K562 (cell line): ENCODE measurements at regions not wholly inside any gene's neighbourhood (a gene's known extent, or its start where the extent isn't known, plus 50 kb on each side); places are given as distances from the start of the nearest gene placed in this dataset.

ENCODE experiments used
- ATAC-seq: fragments of 200-7000 bp; cut with Tn5 transposase; 3 replicates; pipeline ENCODE4 v1.9.1; 2020; ENCODE audit warnings: moderate library complexity
- BruUV-seq: library from RNA; stranded (reverse); fragments of 400-500 nt; replicated peaks from 2 replicates; lab custom pipeline; 2021; lab: Mats Ljungman, UMichigan
- CTCF ChIA-PET: fragments of 300-600 bp; formaldehyde crosslinking; extraction: SDS; loops from one replicate; lab custom pipeline; 2021; ENCODE audit warnings: low intra/inter-chr PET ratio; lab: Yijun Ruan, JAX
- POLR2A ChIA-PET: fragments of 300-600, 350-650 bp; sonication (Branson Sonifier 250); formaldehyde crosslinking; extraction: SDS; loops from one replicate; lab custom pipeline; 2021; ENCODE audit warnings: antibody characterized with exemption, inconsistent platforms; lab: Yijun Ruan, JAX
- DNase-seq, 4 experiments: peaks; one replicate each; pipeline versions ENCODE4 v3.0.0 to v3.0.0-alpha.2; 2011 to 2018; ENCODE audit warnings: low spot score in 3 of 4, mixed read lengths in 3 of 4; ENCODE audit errors: extremely low read depth in 1 of 4
- FAIRE-seq: peaks from 2 replicates; lab custom pipeline; 2011; peaks lifted over from hg19 to GRCh38; lab: Jason Lieb, UNC
- H2AFZ ChIP-seq: 2 replicates; pipeline ENCODE4 v1.6.0; 2011; ENCODE audit warnings: low read depth, low read length, control low read depth, inconsistent platforms
- H3K27ac ChIP-seq: fragments of 200-600 bp; 3 replicates; pipeline ENCODE4 v1.8.0; 2011; ENCODE audit warnings: low read depth, mild to moderate bottlenecking, control low read depth, inconsistent platforms, low read length, moderate library complexity, mixed read lengths; ENCODE audit errors: extremely low read depth
- H3K27me3 ChIP-seq, 2 experiments: fragments of 300-600 bp in 1 of 2; 2 replicates in 1 of 2; 3 replicates in 1 of 2; pipeline versions ENCODE4 v1.6.0 to v1.8.0; 2011; ENCODE audit warnings: inconsistent platforms in 2 of 2, low read length in 2 of 2, mild to moderate bottlenecking in 1 of 2, mixed read lengths in 1 of 2, moderate library complexity in 1 of 2; ENCODE audit not compliant: control insufficient read depth in 2 of 2, insufficient read depth in 2 of 2
- H3K36me3 ChIP-seq: fragments of 300-600 bp; 3 replicates; pipeline ENCODE4 v1.8.0; 2011; ENCODE audit warnings: mild to moderate bottlenecking, low read length, inconsistent platforms; ENCODE audit not compliant: control insufficient read depth, insufficient read depth
- H3K4me1 ChIP-seq, 2 experiments: fragments of 200-600 bp in 1 of 2; replicated peaks in 1 of 2; 2 replicates in 1 of 2; 3 replicates in 1 of 2; pipeline versions ENCODE4 v1.5.1 to v1.8.0; 2011; ENCODE audit warnings: inconsistent platforms in 2 of 2, low read length in 2 of 2, mild to moderate bottlenecking in 1 of 2, mixed read lengths in 1 of 2, moderate library complexity in 1 of 2; ENCODE audit not compliant: control insufficient read depth in 2 of 2, insufficient read depth in 2 of 2
- H3K4me2 ChIP-seq: 2 replicates; pipeline ENCODE4 v1.6.1; 2011; ENCODE audit warnings: low read length, control low read depth, inconsistent platforms, mixed read lengths; ENCODE audit not compliant: insufficient read depth
- H3K4me3 ChIP-seq: fragments of 200-600 bp; sonication (generic), shearing (Covaris generic); 2 replicates; pipeline ENCODE4 v1.5.1; 2016; ENCODE audit warnings: control low read depth, inconsistent platforms
- H3K79me2 ChIP-seq: fragments of 200-600 bp; 3 replicates; pipeline ENCODE4 v1.8.0; 2011; ENCODE audit warnings: low read length, inconsistent platforms; ENCODE audit not compliant: control insufficient read depth, insufficient read depth
- H3K9ac ChIP-seq, 2 experiments: 2 replicates each; pipeline versions ENCODE4 v1.6.0 to v1.6.1; 2011; ENCODE audit warnings: low read depth in 2 of 2, low read length in 2 of 2, control low read depth in 1 of 2, inconsistent platforms in 1 of 2, mild to moderate bottlenecking in 1 of 2, mixed read lengths in 1 of 2; ENCODE audit not compliant: insufficient read depth in 1 of 2
- H3K9me1 ChIP-seq: one replicate; pipeline ENCODE4 v1.6.0; 2011; ENCODE audit warnings: inconsistent platforms, mild to moderate bottlenecking, low read length, moderate library complexity; ENCODE audit not compliant: control insufficient read depth, insufficient read depth
- H3K9me3 ChIP-seq: replicated peaks from 2 replicates; pipeline ENCODE4 v1.5.1; 2011; ENCODE audit warnings: low read depth, low read length, inconsistent platforms; ENCODE audit not compliant: control insufficient read depth, insufficient read depth
- H4K20me1 ChIP-seq: replicated peaks from 2 replicates; pipeline ENCODE4 v1.6.1; 2011; ENCODE audit warnings: low read length, inconsistent platforms, mixed read lengths; ENCODE audit not compliant: control insufficient read depth, insufficient read depth
- BRD4 ChIP-seq: fragments of 200-600 bp; sonication (generic); IDR thresholded peaks from 2 replicates; pipeline ENCODE4 v1.6.1; 2017; ENCODE audit warnings: inconsistent platforms
- HMG20B ChIP-seq: fragments of 250-450 bp; sonication (Bioruptor Pico); IDR thresholded peaks from 2 replicates; pipeline ENCODE4 v1.5.0; 2021; ENCODE audit warnings: mild to moderate bottlenecking
- PCBP1 ChIP-seq: fragments of 200-400 bp; formaldehyde crosslinking; IDR thresholded peaks from 2 replicates; pipeline ENCODE4 v1.6.1; 2018; ENCODE audit warnings: mild to moderate bottlenecking, low read depth, low read length; ENCODE audit not compliant: poor library complexity, severe bottlenecking
- SMAD2 ChIP-seq: fragments of 150-350 bp; IDR thresholded peaks from 2 replicates; pipeline ENCODE4 v1.6.1; 2014; ENCODE audit warnings: low read depth, mild to moderate bottlenecking, low read length
- SMARCC2 ChIP-seq: fragments of 450-650 bp; IDR thresholded peaks from 2 replicates; pipeline ENCODE4 v1.6.1; 2017; ENCODE audit warnings: antibody characterized with exemption, moderate library complexity, mild to moderate bottlenecking, low read depth
- SRSF9 ChIP-seq: fragments of 200-400 bp; formaldehyde crosslinking; IDR thresholded peaks from 2 replicates; pipeline ENCODE4 v1.6.1; 2017; ENCODE audit warnings: low read depth, low read length, borderline replicate concordance
- TAF15 ChIP-seq: fragments of 200-400 bp; formaldehyde crosslinking; IDR thresholded peaks from 2 replicates; pipeline ENCODE4 v1.6.1; 2017; ENCODE audit warnings: mild to moderate bottlenecking, low read depth, low read length, moderate library complexity
- ZNF668 ChIP-seq: fragments of 250-450 bp; sonication (Bioruptor Pico); IDR thresholded peaks from 2 replicates; pipeline ENCODE4 v1.8.0; 2022; ENCODE audit warnings: mild to moderate bottlenecking, inconsistent platforms
- ZNF75A ChIP-seq: fragments of 450-650 bp; formaldehyde crosslinking; IDR thresholded peaks from 2 replicates; pipeline ENCODE4 v1.4.0; 2020; ENCODE audit warnings: mild to moderate bottlenecking
- ZNF764 ChIP-seq: fragments of 250-450 bp; sonication (Bioruptor Pico); IDR thresholded peaks from 2 replicates; pipeline ENCODE4 v1.4.0; 2020; ENCODE audit warnings: low read depth, mild to moderate bottlenecking, moderate library complexity
- WGBS: fragments of 100-300 bp; shearing (Covaris generic); methylation state at CpG from one replicate; pipeline ENCODE4 v1.1.6; 2016; ENCODE audit warnings: low coverage, mixed read lengths; ENCODE audit not compliant: insufficient coverage; ENCODE audit errors: missing lambda C conversion rate; 5-methylcytosine and 5-hydroxymethylcytosine counted together
- in situ Hi-C: fragments of 300-500 bp; cut with MboI; formaldehyde crosslinking; loops from 4 replicates; pipeline ENCODE4 v1.15.0; 2018; ENCODE audit warnings: inconsistent platforms, mixed read lengths
- intact Hi-C: fragments of 100-400 bp; cut with micrococcal nuclease; formaldehyde crosslinking; loops from 2 replicates; pipeline ENCODE4 v1.14.2; 2022

GRCh38 chrY:19016990-19017389, 243.5 kb upstream of the HSFY2 start:
- ATAC-seq (no peak), FAIRE-seq (no peak), DNase-seq (no peak)
- Histone ChIP-seq H3K4me2 (no peak overlapping the region), H3K9ac (no peak overlapping the region), H3K9me3 (no peaks in the 10 kb centered on the region), H3K36me3 (no peaks in the 10 kb centered on the region), H3K27me3 (no peaks in the 10 kb centered on the region), H3K4me1 (no peaks in the 10 kb centered on the region), H3K9me1 (no peaks in the 10 kb centered on the region), H2AFZ (no peak overlapping the region), H3K27ac (no peak overlapping the region), H3K4me3 (no peak overlapping the region), H4K20me1 (no peaks in the 10 kb centered on the region), H3K79me2 (no peaks in the 10 kb centered on the region)
- POLR2A ChIA-PET = no interaction called here
- WGBS = no CpG with 5 or more reads among the region's 5 CpGs
- CTCF ChIA-PET = no interaction called here
- intact Hi-C loops (no loop called here), in situ Hi-C loops (no loop called here)
- BruUV-seq = no TSS peak
- no peak for TF ChIP-seq SMAD2
- TF ChIP-seq ZNF668 (CRISPR knock-in tag) = no peak
- no peak for TF ChIP-seq HMG20B (CRISPR knock-in tag)
- TF ChIP-seq PCBP1 = no peak
- no peak for TF ChIP-seq BRD4
- no peak for TF ChIP-seq SMARCC2
- TF ChIP-seq ZNF764 (CRISPR knock-in tag) = no peak
- TF ChIP-seq SRSF9 = no peak
- TF ChIP-seq ZNF75A (CRISPR knock-in tag) = no peak
- TF ChIP-seq TAF15 = no peak
- TF ChIP-seq, all 486 proteins: peak for 0
